ENCODE measurements at regions not wholly inside any gene's neighbourhood (a gene's known extent, or its start where the extent isn't known, plus 50 kb on each side); places are given as distances from the start of the nearest gene placed in this dataset.

DNA sequence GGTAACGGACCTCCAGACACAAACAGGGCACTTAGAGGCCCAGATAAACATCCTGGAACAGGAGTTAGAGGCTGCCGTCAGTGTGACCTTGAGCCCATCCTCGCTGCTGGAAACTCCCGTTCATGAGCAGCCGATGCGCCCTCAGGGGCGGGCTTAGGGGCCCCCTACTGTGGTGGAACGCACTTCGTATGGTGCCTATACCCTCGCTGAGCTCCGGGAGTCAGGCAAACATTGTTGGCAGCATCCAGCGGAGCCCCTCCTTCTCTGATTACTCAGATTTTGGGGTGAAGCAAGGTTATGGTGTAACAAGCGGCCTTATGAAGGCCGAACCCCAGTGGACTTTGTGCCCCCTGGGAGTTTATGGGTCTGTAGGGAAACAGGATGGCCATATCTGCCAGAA lies 205.3 kb upstream of the SYT4 start:
- DNase-seq, result no peak

DNA sequence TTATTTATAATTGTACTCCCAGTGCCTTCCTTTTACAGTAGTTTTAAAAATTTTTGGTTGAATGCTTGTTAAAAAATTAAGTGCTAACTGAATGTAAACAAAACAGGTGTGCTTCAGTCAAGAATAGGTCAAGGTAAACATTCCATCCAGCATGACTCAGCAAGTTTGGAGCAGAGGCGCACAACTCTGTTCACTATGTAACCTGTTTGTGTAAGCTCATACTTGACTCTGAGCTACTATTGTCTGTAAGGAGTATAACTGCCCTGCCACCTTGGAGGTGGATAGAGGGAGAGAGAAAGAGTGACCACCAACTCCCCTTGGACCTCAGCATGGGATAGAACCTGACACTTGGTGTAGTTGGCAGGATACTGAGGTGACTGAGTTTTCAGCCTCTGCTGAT lies 207.4 kb upstream of the SYT4 start:
- no peak for DNase-seq

DNA sequence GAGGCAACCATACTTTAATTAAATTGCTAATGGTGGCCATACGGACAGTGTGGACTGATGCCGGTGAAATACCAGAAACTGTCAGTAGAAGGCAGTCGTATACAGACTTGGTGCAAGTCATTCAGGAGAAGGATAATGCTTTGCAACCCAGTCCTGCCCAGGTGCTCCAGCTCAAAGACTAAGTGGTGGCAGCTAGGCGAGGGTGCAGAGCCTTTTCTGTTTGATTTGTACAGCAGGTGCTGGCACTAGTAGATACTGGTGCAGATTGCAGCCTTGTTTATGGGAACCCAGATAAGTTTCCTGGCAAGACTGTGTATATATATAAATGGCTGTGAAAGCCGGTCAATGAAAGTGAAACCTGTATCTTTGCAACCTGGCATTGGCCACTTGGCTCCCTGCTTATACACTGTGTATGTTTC lies 208.3 kb upstream of the SYT4 start:
- DNase-seq, result no peak

DNA sequence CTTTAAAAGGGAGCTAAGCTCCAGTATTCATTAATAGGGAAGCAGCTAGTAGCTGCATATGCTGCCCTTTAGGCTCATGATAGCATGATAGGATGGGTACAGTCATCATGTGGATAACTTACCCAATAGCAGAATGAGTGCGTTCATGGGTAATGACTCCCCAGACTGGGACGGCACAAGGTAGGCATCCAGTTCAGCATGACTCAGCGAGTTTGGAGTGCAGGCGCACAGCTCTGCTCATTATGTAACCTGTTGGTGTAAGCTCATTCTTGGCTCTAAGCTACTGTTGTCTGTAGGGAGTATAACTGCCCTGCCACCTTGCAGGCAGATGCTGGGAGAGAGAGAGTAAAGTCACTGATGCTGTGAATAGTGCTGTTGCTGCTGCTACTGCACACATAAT lies 209.2 kb upstream of the SYT4 start:
- DNase-seq, result no peak

DNA sequence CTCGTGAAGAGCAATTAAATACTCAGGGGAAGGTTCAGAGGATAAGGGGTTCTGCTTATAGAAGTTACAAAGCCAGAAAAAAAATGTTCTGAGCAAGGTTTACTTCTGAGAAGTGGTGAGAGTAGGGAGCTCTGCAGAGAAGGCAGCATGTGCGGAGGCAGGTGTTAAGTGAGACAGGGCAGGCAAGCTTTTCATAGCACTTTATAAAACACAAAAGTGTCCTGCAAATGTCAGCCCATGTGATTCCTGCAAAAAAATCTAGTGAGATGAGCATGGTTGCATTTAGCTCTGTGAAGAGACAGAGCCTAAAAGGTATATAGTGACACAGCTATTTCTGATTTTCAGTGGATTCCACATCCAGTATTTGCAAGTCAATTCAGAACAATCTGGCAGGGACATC lies 223.8 kb upstream of the SYT4 start:
- DNase-seq, result no peak

DNA sequence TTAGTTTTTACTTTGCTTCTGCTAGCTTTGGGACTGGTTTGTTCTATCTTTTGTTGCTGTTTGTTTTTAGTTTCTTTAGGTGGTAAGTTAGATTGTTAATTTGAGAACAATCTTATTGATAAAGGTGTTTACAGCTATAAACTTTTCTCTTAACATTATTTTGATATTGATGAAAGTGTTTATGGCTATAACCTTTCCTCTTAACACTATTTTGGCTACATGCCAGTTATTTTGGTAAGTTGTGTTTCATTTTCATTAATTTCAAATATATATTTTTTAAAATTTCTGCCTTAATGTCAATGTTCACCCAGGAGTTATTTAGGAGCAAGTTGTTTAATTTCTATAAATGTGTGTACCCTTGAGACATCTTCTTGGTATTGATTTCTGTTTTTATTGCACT lies 229.6 kb upstream of the SYT4 start:
- no peak for DNase-seq

DNA sequence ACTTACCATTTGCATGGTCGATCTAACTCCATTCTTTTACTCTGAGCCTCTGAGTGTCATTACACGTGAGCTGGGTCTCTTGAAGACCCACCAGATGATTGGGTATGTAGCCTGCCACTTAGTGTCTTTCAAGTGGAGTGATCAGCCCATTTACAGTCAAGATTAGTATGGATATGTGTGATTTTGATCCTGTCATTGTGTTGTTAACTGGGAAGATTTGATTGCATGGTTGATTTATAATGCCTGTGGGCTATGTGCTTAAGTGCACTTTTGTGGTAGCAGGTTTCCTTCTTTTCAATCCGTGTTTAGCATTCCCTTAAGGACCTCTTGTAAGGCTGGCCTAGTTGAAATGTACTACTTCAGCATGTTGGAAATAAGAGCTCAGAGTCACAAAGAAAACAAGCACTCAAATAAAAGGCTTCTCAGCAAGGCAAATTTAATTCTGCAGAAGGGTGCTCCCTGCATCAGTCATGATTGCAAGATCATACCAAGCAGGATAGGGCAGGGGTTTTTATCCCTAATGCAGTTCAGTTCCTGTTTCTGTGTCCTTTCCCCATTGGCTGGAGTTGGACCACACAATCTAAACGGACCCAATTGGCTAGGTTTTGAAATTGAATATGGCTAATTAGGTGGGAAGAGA lies 230.7 kb upstream of the SYT4 start:
- no peak for DNase-seq

DNA sequence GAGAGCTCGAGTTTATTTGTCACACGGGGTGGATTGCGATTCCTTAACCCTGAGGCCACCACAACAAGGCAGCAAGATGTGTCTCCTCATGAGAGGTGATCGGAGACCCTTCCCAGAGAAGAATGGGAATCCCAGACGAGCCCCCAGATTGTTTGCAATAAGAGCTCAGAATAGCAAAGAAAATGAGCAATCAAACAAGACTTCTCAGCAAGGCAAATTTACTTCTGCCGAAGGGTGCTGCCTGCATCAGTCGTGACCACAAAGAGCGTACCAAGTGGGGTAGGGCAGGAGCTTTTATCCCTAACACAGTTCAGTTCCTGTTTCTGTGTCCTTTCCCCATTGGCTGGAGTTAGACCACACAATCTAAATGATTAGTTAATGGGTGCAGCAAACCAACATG lies 237.5 kb upstream of the SYT4 start:
- no peak for DNase-seq

DNA sequence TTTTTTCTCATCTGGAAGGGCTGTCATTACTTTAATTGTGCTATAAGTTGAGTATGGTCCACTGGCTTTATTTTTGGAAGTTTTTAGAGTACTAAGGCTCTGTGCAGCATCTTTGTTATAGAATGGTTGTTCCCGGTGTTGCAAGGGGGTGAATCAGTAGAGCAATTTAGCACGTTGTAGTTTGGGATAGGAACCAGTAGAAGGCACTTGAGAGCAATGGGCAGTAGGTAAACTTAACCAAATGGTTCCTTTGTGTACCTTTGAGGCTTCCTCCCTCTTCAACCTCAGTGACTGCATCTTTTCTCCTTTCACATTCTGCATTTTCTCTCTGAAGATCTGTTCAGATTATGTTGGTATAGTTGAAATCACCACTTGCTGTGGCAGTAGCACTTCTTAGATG lies 238.2 kb upstream of the SYT4 start:
- no peak for DNase-seq

DNA sequence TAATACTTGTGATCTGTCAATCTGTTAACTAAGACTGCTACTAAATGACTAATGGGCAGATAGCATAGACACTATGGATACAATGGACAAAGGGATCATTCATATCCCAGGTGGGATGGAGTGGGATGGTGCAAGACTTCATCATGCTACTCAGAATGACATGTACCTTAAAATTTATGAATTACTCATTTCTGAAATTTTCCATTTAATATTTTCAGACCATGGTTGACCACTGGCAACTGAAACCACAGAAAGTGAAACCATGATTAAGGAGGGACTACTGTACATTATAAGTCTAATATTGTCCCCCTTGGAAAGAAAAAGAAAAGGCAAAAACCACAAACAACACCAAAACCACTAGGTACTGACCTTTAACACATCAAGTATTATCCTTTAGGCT lies 247.0 kb upstream of the SYT4 start:
- DNase-seq, result no peak

DNA sequence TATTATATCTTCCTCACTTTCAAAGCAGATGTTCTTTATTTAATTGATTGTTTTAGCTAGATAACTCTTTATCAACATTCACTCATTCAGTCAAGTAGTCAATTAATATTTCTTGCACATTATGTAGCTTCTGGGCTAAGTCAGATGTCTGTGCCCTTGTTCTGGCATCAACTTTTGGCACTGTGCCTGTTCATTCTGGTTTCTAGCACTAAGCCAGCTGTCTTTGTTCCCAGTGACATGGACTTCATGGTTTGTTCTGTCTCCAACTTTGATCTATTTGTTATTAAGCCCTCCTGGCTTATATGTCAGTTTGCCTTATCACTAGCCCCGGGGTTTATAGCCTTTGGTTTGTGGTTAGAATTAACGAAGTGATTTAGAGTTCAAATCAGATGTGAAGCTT lies 247.9 kb upstream of the SYT4 start:
- no peak for DNase-seq

DNA sequence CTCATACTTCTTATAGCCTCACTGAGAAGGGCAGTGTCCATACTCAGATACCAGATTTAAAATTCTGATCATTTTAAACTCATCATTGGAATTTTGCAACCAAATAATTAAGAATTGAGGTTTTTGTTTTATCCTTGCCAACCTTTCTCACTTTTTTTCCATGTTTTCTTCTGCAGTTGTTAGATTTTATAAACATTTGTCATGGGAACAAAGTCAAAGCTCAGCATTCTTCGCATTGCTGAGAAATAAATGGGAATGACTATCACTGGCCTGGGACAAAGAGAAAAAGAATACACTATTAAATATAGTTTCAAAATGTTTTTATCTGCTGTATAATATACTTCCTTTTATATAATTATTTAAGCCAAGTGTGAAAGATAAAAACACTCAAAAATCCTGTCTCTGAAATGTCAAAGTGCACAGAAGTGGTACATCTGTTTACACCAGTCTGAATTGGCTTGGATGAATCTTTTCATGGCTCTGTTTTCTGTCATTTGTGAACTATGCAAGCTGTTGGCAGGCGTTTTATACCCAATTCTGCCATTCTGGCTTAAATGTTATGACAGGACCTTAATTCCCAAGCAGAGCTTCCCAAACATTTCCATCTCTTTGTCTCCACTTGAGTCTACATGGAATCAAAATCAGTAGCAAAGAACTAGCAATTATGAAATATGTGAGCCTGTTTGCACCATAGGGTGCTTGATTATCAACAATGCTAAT lies 249.3 kb upstream of the SYT4 start:
- no peak for DNase-seq

DNA sequence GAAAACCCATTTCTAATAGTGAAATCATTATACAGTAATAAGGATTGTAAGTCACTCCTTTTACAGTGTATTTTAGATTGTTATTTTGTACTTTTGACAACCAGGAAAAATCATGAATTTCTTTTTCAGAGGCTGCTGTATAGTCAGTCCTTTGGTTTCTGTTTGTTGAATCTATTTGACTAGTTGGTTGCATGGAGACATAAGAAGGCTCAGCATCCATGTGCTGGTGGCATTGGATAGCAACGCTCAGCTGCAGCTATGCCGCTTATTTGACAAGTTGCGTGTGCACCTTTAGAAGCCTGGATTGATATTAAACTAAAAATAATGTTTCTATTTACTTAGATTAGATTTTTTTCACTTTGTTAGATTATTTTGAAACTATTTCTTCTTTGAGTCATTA lies 254.1 kb upstream of the SYT4 start:
- DNase-seq, result no peak

DNA sequence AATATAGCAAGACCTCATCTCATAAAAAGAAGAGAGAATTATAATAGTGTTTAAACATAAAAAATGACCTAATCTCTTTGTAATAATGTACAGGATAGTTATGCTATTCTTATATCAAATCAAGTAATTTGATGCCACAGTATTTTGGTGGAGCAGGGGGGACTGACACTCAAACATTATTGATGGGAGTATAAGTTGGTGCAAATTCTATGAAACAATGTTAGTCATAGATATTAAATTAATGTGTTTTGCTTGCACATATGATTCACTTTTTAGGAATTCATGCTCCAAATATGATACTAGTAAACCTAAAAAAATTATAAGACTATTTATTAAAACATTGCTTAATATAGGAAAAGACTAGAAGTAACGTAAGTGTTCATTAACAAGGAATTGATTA lies 256.1 kb upstream of the SYT4 start:
- no peak for DNase-seq

DNA sequence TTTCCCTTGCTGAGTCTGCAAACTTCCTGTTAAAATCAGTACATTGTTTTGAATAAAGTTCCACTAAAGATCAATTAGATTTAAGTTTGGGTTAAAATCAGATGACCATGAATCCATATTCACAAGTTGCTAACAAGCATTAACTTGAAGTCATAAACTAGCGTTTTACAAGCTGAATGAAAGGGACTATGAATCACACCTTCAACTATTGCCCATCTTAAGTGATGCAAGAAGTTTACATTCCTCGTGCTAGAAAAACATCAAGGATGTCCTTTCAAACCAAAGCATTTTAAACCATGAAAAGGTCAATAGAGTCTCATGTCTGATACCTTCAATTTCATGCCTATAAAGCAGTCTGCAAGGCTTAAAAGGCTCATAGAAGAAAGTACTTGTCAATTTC lies 257.2 kb upstream of the SYT4 start:
- DNase-seq, result no peak

DNA sequence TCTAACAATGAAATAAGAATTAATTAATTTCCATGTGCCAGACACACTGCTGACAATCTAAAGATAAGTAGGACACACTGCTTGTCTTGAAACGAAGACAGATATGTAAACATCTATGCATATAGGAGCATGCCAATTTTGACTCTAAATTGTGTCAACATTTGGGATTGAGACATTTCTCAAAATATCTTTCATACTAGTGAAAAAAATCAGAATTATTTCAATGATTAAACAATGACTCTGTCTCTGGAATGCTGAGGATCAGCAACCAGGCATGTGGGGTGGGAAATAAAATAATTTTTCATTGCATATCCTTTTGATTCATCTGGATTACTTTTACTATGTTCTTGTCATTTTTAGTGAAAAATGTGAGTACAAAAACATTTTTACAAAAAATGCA lies 262.6 kb upstream of the SYT4 start:
- DNase-seq, result no peak

DNA sequence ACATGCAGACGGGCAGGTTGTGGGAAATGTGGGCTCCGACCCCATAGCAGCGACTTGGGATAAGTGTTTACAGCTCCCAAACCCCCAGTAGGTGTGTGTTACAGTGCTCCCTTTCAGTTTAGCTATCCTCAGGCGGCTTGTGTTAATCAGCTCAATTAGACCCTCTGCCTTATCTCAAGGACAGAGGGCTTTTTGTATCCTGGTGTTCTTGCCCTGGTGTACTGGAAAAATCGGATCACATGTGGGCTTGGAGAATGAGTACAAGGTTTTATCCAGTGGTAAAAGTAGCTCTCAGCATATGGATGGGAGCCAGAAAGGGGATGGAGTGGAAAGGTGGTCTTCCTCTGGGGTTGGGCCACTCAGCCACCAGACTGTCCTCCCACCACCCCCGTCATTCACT lies 264.7 kb upstream of the SYT4 start:
- no peak for DNase-seq

DNA sequence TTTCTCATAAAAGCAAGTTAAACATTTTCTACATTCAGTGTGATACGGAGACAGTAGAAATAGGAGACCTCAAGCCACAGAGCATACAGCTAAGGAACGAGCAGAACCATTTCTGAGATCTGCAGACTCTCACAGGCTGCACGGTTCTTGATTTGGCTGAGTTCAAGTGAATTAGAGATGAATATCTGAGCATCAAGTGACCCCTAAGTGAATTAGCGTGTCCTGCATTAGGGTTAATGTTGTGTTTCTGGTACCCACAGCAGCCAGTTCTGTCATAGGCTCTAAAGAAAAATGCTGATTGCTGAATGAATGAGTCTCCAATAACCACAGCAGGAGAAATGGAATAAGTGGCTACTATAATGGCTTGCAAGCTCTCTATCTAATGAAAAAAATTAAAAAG lies 265.9 kb upstream of the SYT4 start:
- DNase-seq, result no peak

DNA sequence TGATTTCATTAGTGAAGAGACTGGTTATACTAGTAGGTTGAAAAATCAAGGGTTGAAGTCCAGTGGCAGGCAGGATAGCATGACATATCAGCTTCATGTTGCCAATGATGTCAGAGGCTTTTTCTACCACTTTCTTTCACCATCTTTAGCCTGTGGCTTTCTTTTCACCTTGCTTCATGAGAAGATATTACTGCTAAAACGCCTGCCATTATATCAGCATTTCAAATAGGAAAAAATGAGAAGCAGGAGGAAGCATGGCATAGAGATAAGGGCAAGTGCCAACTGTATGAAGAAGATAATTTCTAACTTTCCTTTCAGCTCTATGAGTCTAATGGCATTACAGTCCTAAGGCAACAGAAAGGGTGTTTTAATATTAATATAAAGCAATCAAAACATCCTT lies 270.2 kb upstream of the SYT4 start:
- no peak for DNase-seq

DNA sequence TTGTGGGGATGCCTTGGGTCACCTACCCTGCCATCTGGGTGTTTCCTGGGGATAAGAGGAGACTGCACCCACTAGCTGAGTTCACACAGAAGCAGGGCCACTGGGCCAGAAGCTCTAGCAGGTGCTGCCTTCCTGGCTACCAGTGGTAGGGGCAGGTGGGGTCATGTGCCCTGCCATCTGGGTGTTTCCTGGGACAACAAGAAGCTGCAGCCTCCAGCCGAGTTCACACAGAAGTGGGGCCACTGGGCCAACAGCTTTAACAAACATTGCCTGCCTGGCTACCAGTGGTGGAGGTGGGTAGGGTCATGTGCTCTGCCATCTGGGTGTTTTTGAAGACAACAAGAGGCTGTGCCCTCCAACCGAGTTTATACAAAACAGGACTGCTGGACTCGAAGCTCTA lies 282.2 kb upstream of the SYT4 start:
- no peak for DNase-seq

DNA sequence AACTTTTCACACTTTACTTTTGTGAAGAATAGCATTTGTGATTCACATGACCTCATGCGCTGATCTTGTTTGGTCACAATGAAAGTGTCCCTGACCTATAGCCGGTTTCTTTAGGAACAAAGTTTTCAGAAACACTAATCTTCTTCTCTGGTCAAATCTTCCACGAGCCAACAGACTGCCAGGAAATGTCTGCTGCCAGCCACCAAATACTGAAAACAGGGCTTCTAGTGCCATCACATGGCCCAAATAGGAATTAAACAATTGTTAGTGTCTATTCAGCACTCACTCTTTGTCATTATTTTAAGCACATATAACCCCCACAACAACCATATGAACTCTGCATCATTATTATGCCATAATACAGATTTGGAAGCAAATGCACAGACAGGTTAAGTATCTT lies 286.5 kb upstream of the SYT4 start:
- no peak for DNase-seq

DNA sequence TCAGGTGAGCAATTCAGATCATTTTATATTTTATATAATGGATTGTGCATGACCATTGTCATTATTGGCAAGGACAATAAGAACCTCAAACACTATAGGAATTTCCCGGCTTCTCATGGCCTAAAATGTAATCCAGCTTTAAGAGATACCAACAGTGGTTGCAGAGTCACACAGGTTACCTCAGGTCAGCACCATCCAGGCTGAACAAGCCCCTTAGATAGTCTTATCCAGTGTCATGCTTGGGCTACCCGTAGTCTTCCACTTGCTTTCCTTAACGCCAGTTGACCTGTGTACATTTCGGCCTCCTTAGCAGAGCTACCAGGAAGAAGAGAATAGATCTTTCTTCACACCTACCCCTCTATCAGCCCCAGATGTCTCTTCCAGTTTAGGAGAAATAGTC lies 293.3 kb upstream of the SYT4 start:
- DNase-seq, result no peak

DNA sequence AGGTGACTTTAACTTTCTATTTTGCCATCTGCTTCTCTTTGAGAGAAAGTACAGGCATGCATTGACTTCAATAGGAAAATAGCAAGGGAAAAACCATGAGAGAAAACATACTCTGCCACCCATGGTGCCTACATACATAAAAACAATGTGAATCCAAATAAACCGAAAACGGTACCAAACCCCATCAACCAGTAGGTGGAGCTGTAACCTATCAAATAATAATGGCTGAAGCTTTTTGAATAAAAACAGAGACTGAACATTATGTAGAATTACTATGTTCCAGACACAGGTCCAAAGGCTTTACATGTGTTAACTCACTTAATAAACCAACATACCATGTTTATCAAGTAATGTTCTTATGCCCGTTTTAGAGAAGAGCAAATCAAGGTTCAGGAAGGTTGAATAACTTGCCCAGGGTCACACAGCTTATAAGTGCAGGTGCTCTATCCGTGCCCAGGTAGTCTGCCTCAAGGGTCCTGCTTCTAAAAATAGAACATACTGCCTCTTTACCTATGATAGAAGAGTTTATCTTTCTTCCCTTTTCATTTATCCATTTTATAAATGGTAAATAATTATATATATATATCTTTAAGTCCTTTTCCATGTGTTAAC lies 293.9 kb upstream of the SYT4 start:
- no peak for DNase-seq

DNA sequence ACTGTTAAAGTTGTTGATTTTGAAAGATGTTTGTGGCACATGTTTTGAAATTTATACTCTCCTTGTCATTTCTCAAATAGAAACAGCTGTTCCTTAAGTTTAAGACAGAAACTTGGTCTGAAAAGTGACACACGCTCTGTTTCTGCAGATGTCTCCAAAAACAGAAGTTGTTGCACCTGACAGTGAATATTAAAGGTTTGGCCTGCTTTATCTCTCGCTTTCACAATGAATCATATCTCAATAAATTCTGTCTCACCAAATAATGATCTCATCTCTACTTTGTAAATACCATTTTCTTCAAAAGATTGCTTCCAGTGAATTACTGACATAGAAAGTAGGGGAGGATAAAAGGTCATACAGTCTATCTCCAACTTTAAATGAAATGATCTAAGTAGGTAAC lies 294.9 kb upstream of the SYT4 start:
- no peak for DNase-seq

DNA sequence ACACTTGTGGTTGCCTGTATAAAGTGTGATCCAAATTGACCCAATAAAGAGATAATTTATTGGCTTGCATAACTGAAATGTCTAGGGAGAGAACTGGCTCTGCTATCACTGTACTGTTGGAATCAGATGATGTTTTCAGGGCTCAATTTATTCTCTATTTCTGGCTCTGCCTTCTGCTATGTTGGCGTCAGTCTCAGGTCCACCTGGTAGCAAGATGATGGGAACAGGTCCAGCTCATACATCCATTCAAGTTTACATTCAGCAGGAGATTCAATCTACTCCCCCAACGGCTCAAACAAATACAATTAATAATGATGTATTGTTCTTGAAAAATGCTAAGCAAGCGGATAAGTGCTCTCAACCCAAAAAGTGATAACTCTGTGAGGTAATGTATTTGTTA lies 297.7 kb upstream of the SYT4 start:
- no peak for DNase-seq

Data from islet precursor cell (in vitro differentiated cells).